ENCODE measurements at regions not wholly inside any gene's neighbourhood (a gene's known extent, or its start where the extent isn't known, plus 50 kb on each side); places are given as distances from the start of the nearest gene placed in this dataset.
"Not testable (repeated sequence)": the region's sequence is repeated elsewhere in the genome, so short reads cannot be mapped to it uniquely, and the experiment has no call there.

DNA sequence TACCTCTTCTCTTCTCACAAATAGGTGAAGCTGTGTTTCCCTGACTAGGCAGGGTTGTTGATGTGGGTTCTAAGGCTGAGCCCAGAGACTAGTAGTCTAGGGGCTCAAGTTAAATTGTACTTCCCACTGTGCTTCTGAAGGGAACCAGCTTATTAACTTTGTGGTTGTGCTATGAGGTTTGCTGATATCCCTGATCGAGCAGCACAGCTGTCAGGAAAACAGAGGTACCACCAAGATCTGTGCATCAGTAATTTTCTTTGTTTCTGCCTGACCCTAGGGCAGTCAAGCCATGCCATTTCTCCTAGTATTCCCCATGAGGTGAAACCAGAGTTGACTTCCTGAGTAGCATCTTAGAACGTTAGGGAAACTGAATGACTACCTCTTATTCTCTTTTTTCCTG, 853.8 kb upstream of the MIR17HG start:
- no peaks in the 10 kb centered on the region for H3K4me1 ChIP-seq (ENCODE audit: control insufficient read depth in 1 of 2, insufficient read depth in 2 of 2, low read length in 2 of 2)
- no peaks in the 10 kb centered on the region for H3K9me3 ChIP-seq (ENCODE audit: control insufficient read depth in 1 of 2, low read length in 2 of 2)
- H3K4me3 ChIP-seq (ENCODE audit: low read depth in 1 of 2, low read length in 2 of 2), result no peak overlapping the region
- no peaks in the 10 kb centered on the region for H3K36me3 ChIP-seq (ENCODE audit: control insufficient read depth in 1 of 2, insufficient read depth in 2 of 2, low read length in 2 of 2)
- H3K27me3 ChIP-seq (ENCODE audit: control insufficient read depth in 1 of 2, insufficient read depth in 2 of 2, low read length in 2 of 2), result no peaks in the 10 kb centered on the region
- H3K27ac ChIP-seq (ENCODE audit: low read depth, low read length), result no peak overlapping the region
- H3K9ac ChIP-seq (ENCODE audit: low read depth in 1 of 2, low read length in 2 of 2), result no peak overlapping the region

DNA sequence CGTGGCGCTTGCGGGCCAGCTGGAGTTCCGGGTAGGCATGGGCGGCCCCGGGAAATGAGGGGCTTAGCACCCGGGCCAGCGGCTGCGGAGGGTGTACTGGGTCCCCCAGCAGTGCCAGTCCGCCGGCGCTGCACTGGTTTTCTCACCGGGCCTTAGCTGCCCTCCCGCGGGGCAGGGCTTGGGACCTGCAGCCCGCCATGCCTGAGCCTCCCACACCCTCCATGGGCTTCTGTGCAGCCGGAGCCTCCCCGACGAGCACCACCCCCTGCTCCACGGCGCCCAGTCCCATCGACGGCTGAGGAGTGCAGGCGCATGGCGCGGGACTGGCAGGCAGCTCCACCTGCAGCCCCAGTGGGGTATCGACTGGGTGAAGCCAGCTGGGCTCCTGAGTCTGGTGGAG, 852.6 kb upstream of the MIR17HG start:
- H3K9ac ChIP-seq (ENCODE audit: low read depth in 1 of 2, low read length in 2 of 2); H3K9me3 ChIP-seq (ENCODE audit: control insufficient read depth in 1 of 2, low read length in 2 of 2); H3K4me1 ChIP-seq (ENCODE audit: control insufficient read depth in 1 of 2, insufficient read depth in 2 of 2, low read length in 2 of 2); H3K27me3 ChIP-seq (ENCODE audit: control insufficient read depth in 1 of 2, insufficient read depth in 2 of 2, low read length in 2 of 2); H3K4me3 ChIP-seq (ENCODE audit: low read depth in 1 of 2, low read length in 2 of 2); H3K36me3 ChIP-seq (ENCODE audit: control insufficient read depth in 1 of 2, insufficient read depth in 2 of 2, low read length in 2 of 2); H3K27ac ChIP-seq (ENCODE audit: low read depth, low read length): not testable (repeated sequence)

DNA sequence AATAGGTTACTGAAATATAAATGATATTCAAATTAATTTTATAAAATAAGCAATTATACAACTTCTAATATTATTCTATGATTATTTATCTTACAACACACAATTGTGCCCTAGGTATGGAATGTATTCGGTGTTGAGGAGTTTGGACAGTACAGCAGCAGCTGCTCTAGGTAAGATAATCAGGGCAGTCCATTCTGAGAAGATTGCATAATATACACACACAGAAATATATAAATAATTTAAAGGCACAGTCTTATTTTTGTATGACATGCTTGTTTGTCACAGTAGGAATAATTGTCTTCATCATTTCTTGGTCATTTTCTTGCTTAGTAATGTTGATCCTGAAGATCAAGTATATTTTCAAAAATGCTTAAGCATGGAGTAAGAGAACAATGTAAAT, 849.4 kb upstream of the MIR17HG start:
- Histone ChIP-seq H3K4me1 (ENCODE audit: control insufficient read depth in 1 of 2, insufficient read depth in 2 of 2, low read length in 2 of 2) (no peaks in the 10 kb centered on the region), H3K4me3 (ENCODE audit: low read depth in 1 of 2, low read length in 2 of 2) (no peak overlapping the region), H3K9me3 (ENCODE audit: control insufficient read depth in 1 of 2, low read length in 2 of 2) (no peaks in the 10 kb centered on the region), H3K27me3 (ENCODE audit: control insufficient read depth in 1 of 2, insufficient read depth in 2 of 2, low read length in 2 of 2) (no peaks in the 10 kb centered on the region), H3K9ac (ENCODE audit: low read depth in 1 of 2, low read length in 2 of 2) (no peak overlapping the region), H3K36me3 (ENCODE audit: control insufficient read depth in 1 of 2, insufficient read depth in 2 of 2, low read length in 2 of 2) (no peaks in the 10 kb centered on the region), H3K27ac (ENCODE audit: low read depth, low read length) (no peak overlapping the region)

DNA sequence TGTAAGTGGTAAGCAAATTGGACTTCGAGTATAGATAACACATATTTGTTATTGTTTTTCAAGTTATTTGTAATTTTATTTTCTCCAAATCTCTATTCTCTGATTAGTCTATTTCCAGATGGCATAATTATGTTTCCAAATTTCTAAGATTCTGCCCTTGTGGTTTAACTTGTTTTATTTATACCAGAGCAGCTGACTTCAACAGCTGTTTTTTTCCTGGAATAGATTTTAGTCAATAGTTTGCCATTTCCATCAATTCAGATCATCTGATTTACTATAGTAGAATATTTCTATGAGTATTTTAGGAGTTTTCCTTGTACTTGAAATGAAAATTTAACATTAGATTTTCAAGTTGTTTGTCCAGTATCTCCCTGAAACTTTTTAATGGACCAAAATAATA, 848.7 kb upstream of the MIR17HG start:
- H3K9me3 ChIP-seq (ENCODE audit: control insufficient read depth in 1 of 2, low read length in 2 of 2), result no peaks in the 10 kb centered on the region
- no peaks in the 10 kb centered on the region for H3K27me3 ChIP-seq (ENCODE audit: control insufficient read depth in 1 of 2, insufficient read depth in 2 of 2, low read length in 2 of 2)
- H3K4me1 ChIP-seq (ENCODE audit: control insufficient read depth in 1 of 2, insufficient read depth in 2 of 2, low read length in 2 of 2), result no peaks in the 10 kb centered on the region
- H3K4me3 ChIP-seq (ENCODE audit: low read depth in 1 of 2, low read length in 2 of 2), result no peak overlapping the region
- no peak overlapping the region for H3K27ac ChIP-seq (ENCODE audit: low read depth, low read length)
- H3K9ac ChIP-seq (ENCODE audit: low read depth in 1 of 2, low read length in 2 of 2), result no peak overlapping the region
- H3K36me3 ChIP-seq (ENCODE audit: control insufficient read depth in 1 of 2, insufficient read depth in 2 of 2, low read length in 2 of 2), result no peaks in the 10 kb centered on the region

DNA sequence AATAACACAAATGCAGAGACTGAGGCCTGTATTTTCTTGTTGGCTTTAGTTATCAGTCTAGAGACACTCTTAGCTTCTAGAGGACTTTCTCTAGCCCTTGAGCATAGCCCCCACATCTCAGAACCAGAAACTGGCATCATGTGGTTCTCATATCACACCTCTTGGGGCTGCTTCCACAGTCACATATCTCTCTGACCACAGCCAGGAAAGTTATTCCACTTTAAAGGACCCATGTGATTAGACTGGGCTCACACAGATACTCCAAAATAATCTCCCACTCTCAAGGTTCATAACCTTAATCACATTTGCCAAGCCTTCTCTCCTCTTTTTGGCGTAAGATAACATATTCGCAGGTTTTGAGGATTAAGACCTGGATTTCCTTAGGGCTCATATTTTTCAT, 846.9 kb upstream of the MIR17HG start:
- no peak overlapping the region for H3K27ac ChIP-seq (ENCODE audit: low read depth, low read length)
- no peaks in the 10 kb centered on the region for H3K36me3 ChIP-seq (ENCODE audit: control insufficient read depth in 1 of 2, insufficient read depth in 2 of 2, low read length in 2 of 2)
- no peaks in the 10 kb centered on the region for H3K4me1 ChIP-seq (ENCODE audit: control insufficient read depth in 1 of 2, insufficient read depth in 2 of 2, low read length in 2 of 2)
- no peak overlapping the region for H3K9ac ChIP-seq (ENCODE audit: low read depth in 1 of 2, low read length in 2 of 2)
- H3K27me3 ChIP-seq (ENCODE audit: control insufficient read depth in 1 of 2, insufficient read depth in 2 of 2, low read length in 2 of 2), result no peaks in the 10 kb centered on the region
- H3K4me3 ChIP-seq (ENCODE audit: low read depth in 1 of 2, low read length in 2 of 2), result no peak overlapping the region
- H3K9me3 ChIP-seq (ENCODE audit: control insufficient read depth in 1 of 2, low read length in 2 of 2), result no peaks in the 10 kb centered on the region

DNA sequence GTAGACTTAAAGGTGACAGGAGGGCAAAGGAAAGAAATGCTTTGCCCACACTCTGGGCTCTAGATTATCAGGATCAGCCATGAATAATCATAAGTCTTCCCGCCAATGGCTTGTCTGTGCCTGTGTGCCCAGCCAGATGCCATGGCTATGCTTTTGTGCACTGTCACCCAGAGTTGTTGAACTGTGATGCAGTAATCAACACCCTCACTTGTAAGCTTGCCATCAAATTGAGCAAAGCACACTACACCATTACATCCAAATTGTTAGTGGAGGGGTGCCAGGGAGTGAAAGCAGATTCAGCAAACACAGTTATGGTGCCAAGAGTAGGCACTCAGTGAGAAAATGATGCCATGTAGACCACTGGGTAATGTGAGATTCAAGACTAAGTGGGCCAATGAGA, 845.3 kb upstream of the MIR17HG start:
- Histone ChIP-seq H3K27ac (ENCODE audit: low read depth, low read length) (no peak overlapping the region), H3K36me3 (ENCODE audit: control insufficient read depth in 1 of 2, insufficient read depth in 2 of 2, low read length in 2 of 2) (no peaks in the 10 kb centered on the region), H3K9me3 (ENCODE audit: control insufficient read depth in 1 of 2, low read length in 2 of 2) (no peaks in the 10 kb centered on the region), H3K4me1 (ENCODE audit: control insufficient read depth in 1 of 2, insufficient read depth in 2 of 2, low read length in 2 of 2) (no peaks in the 10 kb centered on the region), H3K4me3 (ENCODE audit: low read depth in 1 of 2, low read length in 2 of 2) (no peak overlapping the region), H3K9ac (ENCODE audit: low read depth in 1 of 2, low read length in 2 of 2) (no peak overlapping the region), H3K27me3 (ENCODE audit: control insufficient read depth in 1 of 2, insufficient read depth in 2 of 2, low read length in 2 of 2) (no peaks in the 10 kb centered on the region)

DNA sequence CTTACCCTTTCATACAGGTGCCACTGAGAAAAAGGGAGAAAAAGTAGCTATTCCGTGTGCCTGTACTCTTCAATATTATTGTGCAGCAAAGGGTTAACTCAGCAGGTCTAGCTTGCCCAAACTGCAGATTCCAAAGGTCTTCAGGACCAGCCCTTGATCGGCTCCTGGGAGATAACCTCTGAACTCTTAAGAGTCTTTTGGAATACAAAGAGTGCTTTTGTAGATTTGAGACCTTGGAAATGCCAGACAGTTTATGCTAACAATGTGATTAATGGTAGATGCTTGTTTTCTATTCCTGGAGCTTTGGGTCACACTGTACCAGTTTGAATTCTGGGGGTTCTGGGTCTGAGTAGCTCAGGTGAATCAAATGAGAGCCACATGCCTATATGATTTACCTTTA, 844.7 kb upstream of the MIR17HG start:
- H3K36me3 ChIP-seq (ENCODE audit: control insufficient read depth in 1 of 2, insufficient read depth in 2 of 2, low read length in 2 of 2), result no peaks in the 10 kb centered on the region
- no peak overlapping the region for H3K27ac ChIP-seq (ENCODE audit: low read depth, low read length)
- no peaks in the 10 kb centered on the region for H3K4me1 ChIP-seq (ENCODE audit: control insufficient read depth in 1 of 2, insufficient read depth in 2 of 2, low read length in 2 of 2)
- no peaks in the 10 kb centered on the region for H3K9me3 ChIP-seq (ENCODE audit: control insufficient read depth in 1 of 2, low read length in 2 of 2)
- H3K4me3 ChIP-seq (ENCODE audit: low read depth in 1 of 2, low read length in 2 of 2), result no peak overlapping the region
- H3K27me3 ChIP-seq (ENCODE audit: control insufficient read depth in 1 of 2, insufficient read depth in 2 of 2, low read length in 2 of 2), result no peaks in the 10 kb centered on the region
- no peak overlapping the region for H3K9ac ChIP-seq (ENCODE audit: low read depth in 1 of 2, low read length in 2 of 2)

DNA sequence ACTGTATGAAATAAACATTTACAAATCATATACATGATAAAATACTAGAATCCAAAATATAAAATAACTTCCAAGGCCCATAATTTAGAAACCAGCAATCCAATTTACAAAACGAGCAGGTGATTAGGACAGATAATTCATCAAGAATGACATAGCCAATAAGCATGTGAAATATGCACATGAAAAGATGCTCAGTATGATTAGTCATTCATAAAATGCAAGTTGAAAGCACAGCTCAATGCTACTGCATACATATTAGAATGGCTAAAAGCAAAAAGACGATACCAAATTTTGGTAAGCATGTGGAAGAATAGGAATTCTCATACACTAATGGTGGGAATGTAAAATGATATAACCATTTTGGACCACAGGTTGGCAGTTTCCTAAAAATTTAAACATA, 837.2 kb upstream of the MIR17HG start:
- H3K9me3 ChIP-seq (ENCODE audit: control insufficient read depth in 1 of 2, low read length in 2 of 2), result no peaks in the 10 kb centered on the region
- H3K9ac ChIP-seq (ENCODE audit: low read depth in 1 of 2, low read length in 2 of 2), result no peak overlapping the region
- no peaks in the 10 kb centered on the region for H3K36me3 ChIP-seq (ENCODE audit: control insufficient read depth in 1 of 2, insufficient read depth in 2 of 2, low read length in 2 of 2)
- H3K4me1 ChIP-seq (ENCODE audit: control insufficient read depth in 1 of 2, insufficient read depth in 2 of 2, low read length in 2 of 2), result no peaks in the 10 kb centered on the region
- H3K27ac ChIP-seq (ENCODE audit: low read depth, low read length), result no peak overlapping the region
- H3K4me3 ChIP-seq (ENCODE audit: low read depth in 1 of 2, low read length in 2 of 2), result no peak overlapping the region
- no peaks in the 10 kb centered on the region for H3K27me3 ChIP-seq (ENCODE audit: control insufficient read depth in 1 of 2, insufficient read depth in 2 of 2, low read length in 2 of 2)

DNA sequence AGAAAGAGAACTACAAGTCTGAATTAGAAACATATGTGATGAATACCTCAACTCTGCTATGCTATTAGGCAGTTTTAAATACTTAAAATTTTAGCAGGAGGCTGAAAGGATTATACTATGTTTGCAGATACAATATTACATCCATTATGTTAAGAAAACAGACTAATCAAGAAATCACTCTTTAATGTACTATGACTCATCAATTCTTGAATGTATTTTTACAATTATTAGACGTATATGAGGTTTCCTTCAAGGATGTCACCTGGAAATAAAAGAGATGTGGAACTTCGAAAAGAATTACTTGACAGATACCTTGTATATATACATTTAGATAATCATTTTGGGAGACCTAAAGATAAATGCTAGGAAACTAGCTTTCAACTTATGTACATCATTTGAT, 835.6 kb upstream of the MIR17HG start:
- H3K27me3 ChIP-seq (ENCODE audit: control insufficient read depth in 1 of 2, insufficient read depth in 2 of 2, low read length in 2 of 2), result no peaks in the 10 kb centered on the region
- H3K36me3 ChIP-seq (ENCODE audit: control insufficient read depth in 1 of 2, insufficient read depth in 2 of 2, low read length in 2 of 2), result no peaks in the 10 kb centered on the region
- no peaks in the 10 kb centered on the region for H3K9me3 ChIP-seq (ENCODE audit: control insufficient read depth in 1 of 2, low read length in 2 of 2)
- no peak overlapping the region for H3K27ac ChIP-seq (ENCODE audit: low read depth, low read length)
- H3K4me1 ChIP-seq (ENCODE audit: control insufficient read depth in 1 of 2, insufficient read depth in 2 of 2, low read length in 2 of 2), result no peaks in the 10 kb centered on the region
- no peak overlapping the region for H3K4me3 ChIP-seq (ENCODE audit: low read depth in 1 of 2, low read length in 2 of 2)
- H3K9ac ChIP-seq (ENCODE audit: low read depth in 1 of 2, low read length in 2 of 2), result no peak overlapping the region

DNA sequence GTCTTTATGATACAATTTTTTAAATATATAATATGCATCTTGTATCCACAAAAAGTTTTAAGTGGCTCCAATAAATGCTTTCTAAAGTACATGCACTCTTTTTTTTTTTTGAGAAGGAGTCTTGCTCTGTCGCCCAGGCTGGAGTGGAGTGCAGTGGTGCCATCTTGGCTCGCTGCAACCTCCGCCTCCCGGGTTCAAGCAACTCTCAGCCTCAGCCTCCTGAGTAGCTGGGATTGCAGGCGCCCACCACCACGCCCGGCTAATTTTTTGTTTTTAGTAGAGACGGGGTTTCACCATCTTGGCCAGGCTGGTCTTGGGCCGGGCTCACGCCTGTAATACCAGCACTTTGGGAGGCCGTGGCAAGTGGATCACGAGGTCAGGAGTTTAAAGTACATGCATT, 832.8 kb upstream of the MIR17HG start:
- not testable (repeated sequence) for H3K4me1 ChIP-seq (ENCODE audit: control insufficient read depth in 1 of 2, insufficient read depth in 2 of 2, low read length in 2 of 2)

DNA sequence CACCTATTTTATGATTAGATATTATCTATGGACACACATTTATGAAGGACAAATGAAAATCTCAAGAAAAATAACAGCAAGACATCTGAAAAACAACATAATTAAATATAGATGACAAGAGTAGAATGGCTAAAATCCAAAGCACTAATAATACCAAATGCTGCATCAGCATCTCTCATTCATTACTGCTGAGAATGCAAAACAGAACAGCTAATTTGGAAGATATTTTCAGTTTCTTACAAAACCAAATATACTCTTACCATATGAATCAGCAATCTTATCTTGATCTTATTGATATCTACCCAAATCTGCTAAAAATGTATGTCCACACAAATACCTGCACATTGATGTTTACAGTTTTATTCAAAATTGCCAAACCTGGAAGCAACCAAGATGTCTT, 829.1 kb upstream of the MIR17HG start:
- Histone ChIP-seq H3K27me3 (ENCODE audit: control insufficient read depth in 1 of 2, insufficient read depth in 2 of 2, low read length in 2 of 2) (no peaks in the 10 kb centered on the region), H3K36me3 (ENCODE audit: control insufficient read depth in 1 of 2, insufficient read depth in 2 of 2, low read length in 2 of 2) (no peaks in the 10 kb centered on the region), H3K9ac (ENCODE audit: low read depth in 1 of 2, low read length in 2 of 2) (no peak overlapping the region), H3K9me3 (ENCODE audit: control insufficient read depth in 1 of 2, low read length in 2 of 2) (peaks cover 2 to 6% of the 10 kb centered on the region in 2 donors), H3K4me1 (ENCODE audit: control insufficient read depth in 1 of 2, insufficient read depth in 2 of 2, low read length in 2 of 2) (no peaks in the 10 kb centered on the region), H3K27ac (ENCODE audit: low read depth, low read length) (no peak overlapping the region), H3K4me3 (ENCODE audit: low read depth in 1 of 2, low read length in 2 of 2) (no peak overlapping the region)

More for the DNA sequence above, 832.8 kb upstream of the MIR17HG start:
- H3K4me3 ChIP-seq (ENCODE audit: low read depth in 1 of 2, low read length in 2 of 2); H3K9me3 ChIP-seq (ENCODE audit: control insufficient read depth in 1 of 2, low read length in 2 of 2); H3K36me3 ChIP-seq (ENCODE audit: control insufficient read depth in 1 of 2, insufficient read depth in 2 of 2, low read length in 2 of 2); H3K9ac ChIP-seq (ENCODE audit: low read depth in 1 of 2, low read length in 2 of 2); H3K27me3 ChIP-seq (ENCODE audit: control insufficient read depth in 1 of 2, insufficient read depth in 2 of 2, low read length in 2 of 2); H3K27ac ChIP-seq (ENCODE audit: low read depth, low read length): not testable (repeated sequence)
